IMR-90 (cell line): ENCODE measurements at regions not wholly inside any gene's neighbourhood (a gene's known extent, or its start where the extent isn't known, plus 50 kb on each side); places are given as distances from the start of the nearest gene placed in this dataset.

Experiments
- ATAC-seq: fragments of 200-7000 bp; cut with Tn5 transposase; 2 replicates; pipeline ENCODE4 v1.9.1; 2020; ENCODE audit warnings: low read depth, mild to moderate bottlenecking, moderate library complexity
- BruUV-seq: library from RNA; stranded (reverse); fragments of 400-500 nt; replicated peaks from 2 replicates; lab custom pipeline; 2021; lab: Mats Ljungman, UMichigan
- CTCF ChIA-PET: fragments of 300-600 bp; formaldehyde crosslinking; extraction: SDS; loops from one replicate; lab custom pipeline; 2021; ENCODE audit warnings: antibody characterized with exemption; lab: Yijun Ruan, JAX
- POLR2A ChIA-PET: fragments of 300-600 bp; sonication (Branson Sonifier 250); formaldehyde crosslinking; loops from one replicate; lab custom pipeline; 2022; ENCODE audit warnings: antibody characterized with exemption; ENCODE audit not compliant: unreplicated experiment; lab: Charles Lee
- DNase-seq: peaks from one replicate; pipeline ENCODE4 v3.0.0; 2013
- H2AFZ ChIP-seq: replicated peaks from 2 replicates; pipeline ENCODE3; 2013; ENCODE audit warnings: low read length, mild to moderate bottlenecking; ENCODE audit not compliant: poor library complexity
- H2AK5ac ChIP-seq: 2 replicates; pipeline ENCODE4 v1.6.1; 2013; ENCODE audit warnings: low read depth, low read length, inconsistent platforms
- H2AK9ac ChIP-seq: replicated peaks from 2 replicates; pipeline ENCODE3; 2013; ENCODE audit warnings: mild to moderate bottlenecking, low read depth, low read length, moderate library complexity; ENCODE audit not compliant: poor library complexity
- H2BK120ac ChIP-seq: 2 replicates; pipeline ENCODE4 v1.6.1; 2013; ENCODE audit warnings: low read depth, low read length, inconsistent platforms
- H2BK15ac ChIP-seq: 3 replicates; pipeline ENCODE4 v1.6.1; 2013; ENCODE audit warnings: low read depth, low read length, inconsistent platforms
- H2BK20ac ChIP-seq: 2 replicates; pipeline ENCODE4 v1.6.1; 2013; ENCODE audit warnings: low read depth, mild to moderate bottlenecking, inconsistent platforms, low read length, moderate library complexity
- H2BK5ac ChIP-seq: 2 replicates; pipeline ENCODE4 v1.6.1; 2013; ENCODE audit warnings: mild to moderate bottlenecking, low read depth, low read length, inconsistent platforms; ENCODE audit not compliant: poor library complexity, severe bottlenecking
- H3K14ac ChIP-seq: replicated peaks from 2 replicates; pipeline ENCODE4 v1.6.1; 2013; ENCODE audit warnings: low read depth, low read length, inconsistent platforms
- H3K18ac ChIP-seq: 2 replicates; pipeline ENCODE4 v1.6.1; 2013; ENCODE audit warnings: low read depth, low read length, control low read depth
- H3K23ac ChIP-seq: 2 replicates; pipeline ENCODE4 v1.6.1; 2013; ENCODE audit warnings: low read depth, low read length, inconsistent platforms
- H3K27ac ChIP-seq: 2 replicates; pipeline ENCODE4 v1.5.1; 2013; ENCODE audit warnings: mild to moderate bottlenecking, control low read depth, low read length; ENCODE audit not compliant: insufficient read depth
- H3K27me3 ChIP-seq: 2 replicates; pipeline ENCODE4 v1.6.1; 2013; ENCODE audit warnings: low read length; ENCODE audit not compliant: control insufficient read depth, insufficient read depth
- H3K36me3 ChIP-seq: 2 replicates; pipeline ENCODE4 v1.6.1; 2013; ENCODE audit warnings: low read length, mixed read lengths; ENCODE audit not compliant: control insufficient read depth, insufficient read depth
- H3K4ac ChIP-seq: 2 replicates; pipeline ENCODE4 v1.6.1; 2013; ENCODE audit warnings: low read depth, low read length, inconsistent platforms
- H3K4me1 ChIP-seq: 2 replicates; pipeline ENCODE4 v1.6.1; 2013; ENCODE audit warnings: low read length, mixed read lengths; ENCODE audit not compliant: control insufficient read depth, insufficient read depth
- H3K4me2 ChIP-seq: 2 replicates; pipeline ENCODE4 v1.6.1; 2013; ENCODE audit warnings: low read depth, mild to moderate bottlenecking, control low read depth, low read length, moderate library complexity
- H3K4me3 ChIP-seq: 2 replicates; pipeline ENCODE4 v1.5.1; 2013; ENCODE audit warnings: low read depth, mild to moderate bottlenecking, control low read depth, low read length, moderate library complexity; ENCODE audit not compliant: insufficient read depth
- H3K56ac ChIP-seq: 2 replicates; pipeline ENCODE4 v1.6.1; 2013; ENCODE audit warnings: low read length, inconsistent platforms; ENCODE audit not compliant: insufficient read depth; ENCODE audit errors: extremely low read depth
- H3K79me1 ChIP-seq, 2 experiments: 2 replicates each; pipeline ENCODE4 v1.6.1; 2013; ENCODE audit warnings: low read length in 2 of 2, inconsistent platforms in 1 of 2, low read depth in 1 of 2
- H3K9ac ChIP-seq: 2 replicates; pipeline ENCODE4 v1.6.1; 2013; ENCODE audit warnings: low read depth, low read length, control low read depth
- H3K9me1 ChIP-seq: 2 replicates; pipeline ENCODE4 v1.6.1; 2013; ENCODE audit warnings: low read length, inconsistent platforms; ENCODE audit not compliant: insufficient read depth
- H3K9me3 ChIP-seq: 2 replicates; pipeline ENCODE4 v1.6.1; 2013; ENCODE audit warnings: low read length; ENCODE audit not compliant: control insufficient read depth, insufficient read depth
- H4K20me1 ChIP-seq: 2 replicates; pipeline ENCODE4 v1.6.1; 2013; ENCODE audit warnings: low read length, inconsistent platforms; ENCODE audit not compliant: insufficient read depth
- H4K5ac ChIP-seq: 2 replicates; pipeline ENCODE4 v1.6.1; 2013; ENCODE audit warnings: mild to moderate bottlenecking, low read depth, low read length, control low read depth
- H4K8ac ChIP-seq, 2 experiments: 2 replicates each; pipeline ENCODE4 v1.6.1; 2013; ENCODE audit warnings: low read depth in 2 of 2, low read length in 2 of 2, control low read depth in 1 of 2, inconsistent platforms in 1 of 2
- H4K91ac ChIP-seq: 2 replicates; pipeline ENCODE4 v1.6.1; 2013; ENCODE audit warnings: low read depth, low read length, inconsistent platforms; ENCODE audit not compliant: insufficient read depth
- MAZ ChIP-seq: IDR thresholded peaks from 2 replicates; pipeline ENCODE4 v1.6.1; 2012; ENCODE audit warnings: low read depth, mild to moderate bottlenecking, low read length, improper control_type of control experiment, moderate library complexity, borderline replicate concordance
- MXI1 ChIP-seq: IDR thresholded peaks from 2 replicates; pipeline ENCODE4 v1.6.1; 2012; ENCODE audit warnings: low read depth, mild to moderate bottlenecking, low read length, moderate library complexity, borderline replicate concordance
- NFE2L2 ChIP-seq: fragments of 150-350 bp; IDR thresholded peaks from 2 replicates; pipeline ENCODE4 v1.6.1; 2016; ENCODE audit warnings: low read depth, mild to moderate bottlenecking, low read length
- RCOR1 ChIP-seq: IDR thresholded peaks from 2 replicates; pipeline ENCODE4 v1.6.1; 2012; ENCODE audit warnings: mild to moderate bottlenecking, low read length, improper control_type of control experiment; ENCODE audit not compliant: insufficient replicate concordance
- RFX5 ChIP-seq: IDR thresholded peaks from 2 replicates; pipeline ENCODE4 v1.8.0; 2012; ENCODE audit warnings: low read depth, mild to moderate bottlenecking, low read length, moderate library complexity
- SMC3 ChIP-seq: fragments of 150-350 bp; IDR thresholded peaks from 2 replicates; pipeline ENCODE4 v1.6.1; 2016; ENCODE audit warnings: low read depth, mild to moderate bottlenecking, antibody characterized with exemption, low read length, moderate library complexity
- WGBS, 2 experiments: methylation state at CpG; one replicate each; pipeline versions ENCODE4 v1.1.5 to v1.1.7; 2013; ENCODE audit warnings: missing lambda C conversion rate in 2 of 2; ENCODE audit not compliant: insufficient read length in 1 of 2; ENCODE audit errors: extremely low coverage in 2 of 2; 5-methylcytosine and 5-hydroxymethylcytosine counted together
- dilution Hi-C: fragments of 300-500 bp; cut with HindIII; formaldehyde crosslinking; loops from one replicate; pipeline ENCODE4 v1.14.3; 2018; ENCODE audit warnings: low sequenced_read_pairs; ENCODE audit not compliant: unreplicated experiment
- in situ Hi-C: fragments of 300-500 bp; cut with MboI; formaldehyde crosslinking; loops from 3 replicates; pipeline ENCODE4 v1.14.3; 2019; ENCODE audit warnings: low sequenced_read_pairs, inconsistent platforms, mixed read lengths
- intact Hi-C: fragments of 100-400 bp; cut with micrococcal nuclease; formaldehyde crosslinking; loops from 2 replicates; pipeline ENCODE4 v1.10.0; 2022
- TF ChIP-seq, protein P1 (sequence below): conservative IDR thresholded peaks from 2 replicates; pipeline ENCODE4 v1.5.1; 2012; ENCODE audit warnings: mild to moderate bottlenecking, low read depth, low read length, improper control_type of control experiment
- TF ChIP-seq, protein P2 (sequence below): fragments of 150-350 bp; IDR thresholded peaks from 2 replicates; pipeline ENCODE4 v1.6.1; 2016; ENCODE audit warnings: low read depth, mild to moderate bottlenecking, low read length, moderate library complexity, borderline replicate concordance
- TF ChIP-seq, protein P3 (sequence below): fragments of 150-350 bp; IDR thresholded peaks from 2 replicates; pipeline ENCODE4 v1.6.1; 2017; ENCODE audit warnings: mild to moderate bottlenecking, antibody characterized with exemption, low read length, low read depth

DNA sequence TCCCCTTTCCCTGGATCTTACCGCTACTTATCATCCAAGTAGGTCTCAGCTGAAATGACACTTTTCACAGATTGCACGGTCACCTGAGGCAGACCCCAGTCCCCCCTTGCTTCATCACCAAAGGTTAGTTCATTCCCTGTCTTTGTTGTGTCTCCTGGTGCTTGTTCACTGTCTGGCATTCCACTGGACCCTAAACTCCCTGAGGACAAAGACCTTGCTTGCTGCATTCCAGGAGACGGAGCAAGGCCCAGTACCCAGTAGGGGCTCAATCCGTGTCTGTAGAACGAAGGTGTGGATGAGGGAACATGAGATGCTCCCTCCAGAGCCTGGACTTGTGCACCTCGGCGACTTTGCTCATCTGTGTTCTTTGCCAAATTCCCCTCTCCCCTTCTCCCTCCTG lies 160.0 kb downstream of the RAB11FIP2 start:
- POLR2A ChIA-PET: no interaction called here
- Histone ChIP-seq H3K4me1 (no peaks in the 10 kb centered on the region), H3K9me1 (no peaks in the 10 kb centered on the region), H3K9ac (no peak overlapping the region), H3K23ac (no peak overlapping the region), H3K4me3 (no peak overlapping the region), H2BK15ac (no peak overlapping the region), H3K27ac (no peak overlapping the region), H3K27me3 (no peaks in the 10 kb centered on the region), H2BK120ac (no peak overlapping the region), H2AK9ac (no peak overlapping the region), H2AK5ac (no peak overlapping the region), H3K79me1 (no peaks in the 10 kb centered on the region), H3K4ac (no peak overlapping the region), H3K18ac (no peak overlapping the region), H3K9me3 (peaks cover 6% of the 10 kb centered on the region; the same call in 1 of the 2 replicates), H3K36me3 (no peaks in the 10 kb centered on the region), H4K20me1 (no peaks in the 10 kb centered on the region), H4K8ac (no peak overlapping the region), H3K14ac (no peak overlapping the region), H2BK20ac (no peak overlapping the region), H4K5ac (no peak overlapping the region), H2BK5ac (no peak overlapping the region), H3K4me2 (no peak overlapping the region), H4K91ac (no peak overlapping the region), H2AFZ (no peak overlapping the region), H3K56ac (no peak overlapping the region)
- CTCF ChIA-PET: no interaction called here
- no TSS peak for BruUV-seq
- intact Hi-C loops: no loop called here
- in situ Hi-C loops: no loop called here
- ATAC-seq (no peak), DNase-seq (no peak)
- dilution Hi-C loops: no loop called here
- no CpG with 5 or more reads among the region's 7 CpGs for WGBS, 2 experiments
- no peak for TF ChIP-seq RCOR1
- TF ChIP-seq, protein P1, sequence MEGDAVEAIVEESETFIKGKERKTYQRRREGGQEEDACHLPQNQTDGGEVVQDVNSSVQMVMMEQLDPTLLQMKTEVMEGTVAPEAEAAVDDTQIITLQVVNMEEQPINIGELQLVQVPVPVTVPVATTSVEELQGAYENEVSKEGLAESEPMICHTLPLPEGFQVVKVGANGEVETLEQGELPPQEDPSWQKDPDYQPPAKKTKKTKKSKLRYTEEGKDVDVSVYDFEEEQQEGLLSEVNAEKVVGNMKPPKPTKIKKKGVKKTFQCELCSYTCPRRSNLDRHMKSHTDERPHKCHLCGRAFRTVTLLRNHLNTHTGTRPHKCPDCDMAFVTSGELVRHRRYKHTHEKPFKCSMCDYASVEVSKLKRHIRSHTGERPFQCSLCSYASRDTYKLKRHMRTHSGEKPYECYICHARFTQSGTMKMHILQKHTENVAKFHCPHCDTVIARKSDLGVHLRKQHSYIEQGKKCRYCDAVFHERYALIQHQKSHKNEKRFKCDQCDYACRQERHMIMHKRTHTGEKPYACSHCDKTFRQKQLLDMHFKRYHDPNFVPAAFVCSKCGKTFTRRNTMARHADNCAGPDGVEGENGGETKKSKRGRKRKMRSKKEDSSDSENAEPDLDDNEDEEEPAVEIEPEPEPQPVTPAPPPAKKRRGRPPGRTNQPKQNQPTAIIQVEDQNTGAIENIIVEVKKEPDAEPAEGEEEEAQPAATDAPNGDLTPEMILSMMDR: no peak
- no peak for TF ChIP-seq RFX5
- no peak for TF ChIP-seq MAZ
- TF ChIP-seq MXI1: no peak
- TF ChIP-seq, protein P2, sequence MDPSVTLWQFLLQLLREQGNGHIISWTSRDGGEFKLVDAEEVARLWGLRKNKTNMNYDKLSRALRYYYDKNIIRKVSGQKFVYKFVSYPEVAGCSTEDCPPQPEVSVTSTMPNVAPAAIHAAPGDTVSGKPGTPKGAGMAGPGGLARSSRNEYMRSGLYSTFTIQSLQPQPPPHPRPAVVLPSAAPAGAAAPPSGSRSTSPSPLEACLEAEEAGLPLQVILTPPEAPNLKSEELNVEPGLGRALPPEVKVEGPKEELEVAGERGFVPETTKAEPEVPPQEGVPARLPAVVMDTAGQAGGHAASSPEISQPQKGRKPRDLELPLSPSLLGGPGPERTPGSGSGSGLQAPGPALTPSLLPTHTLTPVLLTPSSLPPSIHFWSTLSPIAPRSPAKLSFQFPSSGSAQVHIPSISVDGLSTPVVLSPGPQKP: no peak
- TF ChIP-seq NFE2L2: no peak
- TF ChIP-seq SMC3: no peak
- TF ChIP-seq, protein P3, sequence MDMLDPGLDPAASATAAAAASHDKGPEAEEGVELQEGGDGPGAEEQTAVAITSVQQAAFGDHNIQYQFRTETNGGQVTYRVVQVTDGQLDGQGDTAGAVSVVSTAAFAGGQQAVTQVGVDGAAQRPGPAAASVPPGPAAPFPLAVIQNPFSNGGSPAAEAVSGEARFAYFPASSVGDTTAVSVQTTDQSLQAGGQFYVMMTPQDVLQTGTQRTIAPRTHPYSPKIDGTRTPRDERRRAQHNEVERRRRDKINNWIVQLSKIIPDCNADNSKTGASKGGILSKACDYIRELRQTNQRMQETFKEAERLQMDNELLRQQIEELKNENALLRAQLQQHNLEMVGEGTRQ: no peak
